Islet precursor cell (in vitro differentiated cells): ENCODE measurements at regions not wholly inside any gene's neighbourhood (a gene's known extent, or its start where the extent isn't known, plus 50 kb on each side); places are given as distances from the start of the nearest gene placed in this dataset.

Experiments used
- DNase-seq: peaks from one replicate; pipeline ENCODE4 v3.0.0-alpha.2; 2018

- no peak for DNase-seq
Observed at GRCh38 chr9:108545436-108545835, 310.4 kb downstream of the ACTL7B start.

GRCh38 chr9:108544866-108545265 is 310.9 kb downstream of the ACTL7B start:
- no peak for DNase-seq

GRCh38 chr9:108543251-108543778 is 312.5 kb downstream of the ACTL7B start:
- DNase-seq = peak; percentile 72

- DNase-seq = no peak
Observed at GRCh38 chr9:108537756-108538155, 318.0 kb downstream of the ACTL7B start.

GRCh38 chr9:108536836-108537601 is 318.8 kb downstream of the ACTL7B start:
- no peak for DNase-seq

- DNase-seq = no peak
Observed at GRCh38 chr9:108535526-108535925, 320.3 kb downstream of the ACTL7B start.

GRCh38 chr9:108534741-108535140 is 321.0 kb downstream of the ACTL7B start:
- no peak for DNase-seq

GRCh38 chr9:108530141-108530540 is 325.6 kb downstream of the ACTL7B start:
- DNase-seq = no peak

- no peak for DNase-seq
Observed at GRCh38 chr9:108528231-108528630, 327.6 kb downstream of the ACTL7B start.

- DNase-seq = no peak
Observed at GRCh38 chr9:108526518-108526917, 329.3 kb downstream of the ACTL7B start.

- peak; percentile 11 for DNase-seq
Observed at GRCh38 chr9:108525186-108525585, 330.6 kb downstream of the ACTL7B start.

- DNase-seq = no peak
Observed at GRCh38 chr9:108521063-108521590, 334.7 kb downstream of the ACTL7B start.

GRCh38 chr9:108519437-108519836 is 336.3 kb downstream of the ACTL7B start:
- DNase-seq = no peak

GRCh38 chr9:108517651-108518365 is 338.0 kb downstream of the ACTL7B start:
- no peak for DNase-seq

- no peak for DNase-seq
Observed at GRCh38 chr9:108516391-108516790, 339.4 kb downstream of the ACTL7B start.

GRCh38 chr9:108515856-108516255 is 339.9 kb downstream of the ACTL7B start:
- DNase-seq = no peak

- DNase-seq = no peak
Observed at GRCh38 chr9:108512426-108513173, 343.2 kb downstream of the ACTL7B start.

GRCh38 chr9:108511307-108511706 is 344.5 kb downstream of the ACTL7B start:
- no peak for DNase-seq

GRCh38 chr9:108496846-108497245 is 358.9 kb downstream of the ACTL7B start:
- no peak for DNase-seq

- DNase-seq = no peak
Observed at GRCh38 chr9:108489567-108489966, 366.2 kb downstream of the ACTL7B start.

GRCh38 chr9:108486831-108487230 is 369.0 kb downstream of the ACTL7B start:
- DNase-seq = no peak

- DNase-seq = no peak
Observed at GRCh38 chr9:108484468-108484867, 371.3 kb downstream of the ACTL7B start.

GRCh38 chr9:108483676-108484075 is 372.1 kb downstream of the ACTL7B start:
- peak; percentile 59 for DNase-seq
